ENCODE measurements at regions not wholly inside any gene's neighbourhood (a gene's known extent, or its start where the extent isn't known, plus 50 kb on each side); places are given as distances from the start of the nearest gene placed in this dataset.

- no peak for DNase-seq
These were observed 267.6 kb downstream of the IPO8 start for GRCh38 chr12:30428098-30428497.

DNA sequence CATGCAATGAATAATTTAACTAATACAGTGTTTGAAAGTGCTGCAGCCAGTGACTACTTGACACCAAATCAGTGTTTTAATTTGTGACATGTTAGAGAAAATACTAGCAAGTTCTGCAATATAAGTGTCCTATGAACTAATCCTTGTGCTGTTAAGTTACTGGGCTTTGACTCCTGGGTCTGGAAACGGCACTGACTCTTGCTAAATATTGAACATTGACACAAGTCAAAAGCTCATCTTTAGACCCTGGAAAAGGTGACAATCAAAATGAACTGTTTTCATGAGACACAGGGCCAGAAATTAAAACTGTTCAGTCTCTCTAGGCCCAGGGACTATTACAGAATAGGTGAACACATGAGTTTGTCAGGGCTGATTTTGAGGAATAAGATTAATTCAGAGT lies 268.1 kb downstream of the IPO8 start:
- DNase-seq, result no peak

DNA sequence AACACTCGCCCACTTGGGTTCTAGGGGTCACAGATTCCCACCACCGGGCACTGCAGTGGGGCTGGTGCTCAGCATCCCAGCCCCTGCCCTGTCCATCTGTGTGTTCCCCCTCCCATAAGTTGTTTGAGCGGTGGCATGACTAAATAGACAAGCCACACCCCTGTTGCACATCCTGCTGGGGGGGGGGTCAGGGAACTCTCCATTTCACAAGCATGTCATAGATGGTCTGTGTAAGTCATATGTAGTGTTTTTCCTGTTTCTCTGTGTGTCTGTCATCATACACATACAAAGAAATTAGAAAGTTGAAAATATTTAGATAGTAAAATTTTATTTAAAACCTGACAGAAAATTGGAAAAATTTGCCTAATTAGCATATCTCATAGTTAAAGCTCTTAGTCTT lies 270.2 kb downstream of the IPO8 start:
- no peak for DNase-seq

GRCh38 chr12:30423330-30423729 lies 272.3 kb downstream of the IPO8 start:
- no peak for DNase-seq

DNA sequence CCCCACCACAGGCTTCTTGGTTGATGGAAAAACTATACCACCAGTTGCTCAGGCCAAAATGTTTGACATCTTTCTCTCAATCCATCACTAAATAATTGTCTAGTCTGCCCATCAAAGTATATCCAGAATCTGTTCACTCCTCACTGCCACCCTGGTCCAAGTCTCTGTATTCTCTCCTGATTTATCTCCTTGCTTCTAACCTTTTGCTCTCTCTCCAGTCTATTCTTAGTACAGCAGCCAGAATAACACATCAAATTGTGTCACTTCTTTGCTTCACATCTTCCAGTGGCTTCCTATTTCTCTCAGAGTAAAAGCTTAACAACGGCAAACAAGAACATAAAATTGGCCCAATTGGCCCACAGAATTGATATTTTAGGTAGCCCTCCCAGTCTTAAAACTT lies 272.8 kb downstream of the IPO8 start:
- DNase-seq, result no peak

DNA sequence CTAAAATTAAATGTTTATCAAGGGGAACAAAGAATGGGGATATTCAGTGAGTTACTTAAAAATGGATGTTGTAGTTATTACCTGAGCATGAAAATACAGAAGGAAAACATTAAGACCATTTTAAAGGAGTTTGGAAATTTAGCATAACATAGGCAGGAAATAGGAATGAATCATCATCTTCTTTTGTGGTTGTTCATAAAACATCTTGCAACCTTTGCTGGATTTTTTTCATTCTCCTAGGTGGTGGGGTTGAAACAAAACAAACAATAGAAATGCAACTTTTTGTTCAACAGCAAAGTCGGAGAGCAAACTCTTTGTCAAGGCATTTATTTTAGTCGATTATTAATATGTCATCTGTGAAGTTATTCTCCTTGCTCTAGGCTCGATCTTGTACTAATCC lies 275.1 kb downstream of the IPO8 start:
- DNase-seq, result no peak

- no peak for DNase-seq
These were observed 277.9 kb downstream of the IPO8 start for GRCh38 chr12:30417697-30418231.

DNA sequence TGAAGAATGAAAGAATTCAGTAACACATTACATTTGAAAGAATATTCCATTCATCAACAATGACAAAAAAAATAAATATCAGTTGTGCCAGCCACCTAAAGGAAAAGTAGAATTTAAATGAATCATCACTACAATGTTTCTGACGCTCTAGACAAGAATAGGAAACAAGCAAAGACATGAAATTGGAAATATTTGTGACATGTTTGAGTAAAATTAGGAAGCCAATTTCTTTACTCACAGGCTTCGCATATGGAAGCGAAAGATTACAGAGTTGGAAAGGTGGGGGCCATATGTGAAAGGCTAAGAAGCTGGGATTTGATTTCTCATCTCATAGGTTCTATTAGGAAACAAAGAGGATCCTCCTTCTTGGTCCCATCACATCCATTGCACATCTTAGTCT lies 279.0 kb downstream of the IPO8 start:
- DNase-seq, result no peak

DNA sequence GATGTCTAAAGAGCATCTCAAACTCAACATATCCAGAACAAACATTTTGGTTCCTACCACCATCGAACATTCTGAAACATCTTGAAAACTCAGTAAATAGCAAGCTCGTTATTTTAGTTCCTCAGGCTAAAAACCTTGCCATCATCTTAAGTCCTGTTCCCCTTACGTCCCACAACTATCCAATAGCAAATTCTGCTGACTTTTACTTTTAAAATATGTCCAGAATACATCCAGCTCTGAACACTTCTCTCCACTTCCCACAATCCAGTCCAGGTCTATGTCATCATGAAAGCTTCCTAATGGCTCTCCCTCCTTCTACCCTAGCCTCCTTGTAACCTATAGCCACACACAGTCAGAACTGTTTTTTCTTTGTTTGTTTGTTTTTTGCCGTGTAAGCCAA lies 279.9 kb downstream of the IPO8 start:
- no peak for DNase-seq

- no peak for DNase-seq
These were observed 281.2 kb downstream of the IPO8 start for GRCh38 chr12:30414507-30414906.

GRCh38 chr12:30400349-30400748 lies 295.3 kb downstream of the IPO8 start:
- DNase-seq, result no peak

DNA sequence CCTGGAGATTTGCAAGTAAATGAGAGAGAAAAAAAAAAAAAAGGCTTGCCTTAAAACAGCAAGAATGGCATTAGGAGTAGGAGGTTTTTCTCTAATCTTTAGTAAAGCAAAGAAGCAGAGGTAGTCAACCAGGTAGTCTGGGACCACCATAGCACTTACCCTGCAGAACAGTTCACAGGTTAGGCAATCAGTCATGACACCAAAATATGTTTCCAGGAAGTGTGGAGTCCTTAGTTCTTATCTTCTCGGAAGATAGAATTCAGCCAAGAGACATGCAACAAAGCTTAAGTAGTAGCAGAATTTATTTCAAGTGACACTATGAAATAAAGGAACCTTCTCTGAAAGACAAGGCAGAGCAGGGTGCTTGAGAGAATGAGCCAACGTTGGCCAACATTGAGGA lies 295.8 kb downstream of the IPO8 start:
- no peak for DNase-seq

DNA sequence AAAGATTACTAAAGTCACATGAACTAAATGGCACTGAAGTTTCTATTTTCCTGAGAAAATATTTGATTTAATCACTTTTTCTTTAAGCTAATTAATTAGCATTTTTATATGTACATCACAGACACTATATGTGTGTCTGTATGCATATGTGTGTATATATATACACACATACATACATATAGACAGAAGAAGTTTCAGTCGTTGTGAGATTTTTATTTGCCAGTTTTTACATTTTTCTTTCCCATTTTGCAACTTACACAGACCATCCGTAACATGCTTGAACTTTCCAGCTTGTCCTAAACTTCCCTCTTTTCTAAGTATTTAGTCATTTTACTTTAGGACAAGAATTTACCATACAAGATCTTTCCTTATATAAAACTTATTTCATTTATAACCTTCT lies 299.1 kb downstream of the IPO8 start:
- no peak for DNase-seq

DNA sequence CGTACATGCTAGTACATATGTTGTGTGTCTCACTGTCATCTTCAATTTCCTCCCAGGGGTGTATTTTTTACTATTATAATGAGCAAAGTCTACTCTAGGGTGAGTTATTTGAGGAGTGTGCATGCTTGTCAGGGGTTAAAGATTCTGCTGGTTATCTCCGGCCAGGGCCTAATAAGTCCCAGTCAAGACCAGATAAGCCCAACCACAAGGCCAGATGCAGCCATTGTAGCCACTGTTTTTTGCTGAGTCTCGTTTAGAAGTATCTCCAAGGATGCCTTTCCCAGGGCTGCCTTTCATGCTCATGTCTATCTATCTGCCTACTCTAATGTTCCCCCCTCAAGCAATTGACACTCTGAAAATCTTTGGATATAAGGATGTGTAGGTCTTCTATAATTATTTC lies 300.5 kb downstream of the IPO8 start:
- no peak for DNase-seq

GRCh38 chr12:30391766-30392366 lies 303.8 kb downstream of the IPO8 start:
- no peak for DNase-seq

DNA sequence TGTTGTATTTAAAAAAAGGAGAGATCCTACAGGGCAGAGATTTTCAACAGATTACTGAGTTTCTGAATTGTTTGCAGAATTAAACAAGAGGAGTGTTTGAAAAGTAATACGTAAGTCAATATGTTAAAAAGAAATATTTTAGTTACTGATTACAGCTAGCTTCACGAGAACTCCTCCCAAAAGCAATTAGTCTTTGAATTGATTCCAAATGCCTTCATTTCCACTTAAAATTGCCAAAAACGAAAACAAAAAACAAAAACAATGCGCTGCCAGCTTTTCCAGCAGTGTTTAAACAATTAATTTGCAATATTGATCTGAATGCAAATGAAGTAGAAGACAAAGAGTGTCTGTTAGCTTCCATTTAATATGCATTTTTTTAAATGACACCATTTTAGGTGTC lies 310.0 kb downstream of the IPO8 start:
- DNase-seq, result no peak

DNA sequence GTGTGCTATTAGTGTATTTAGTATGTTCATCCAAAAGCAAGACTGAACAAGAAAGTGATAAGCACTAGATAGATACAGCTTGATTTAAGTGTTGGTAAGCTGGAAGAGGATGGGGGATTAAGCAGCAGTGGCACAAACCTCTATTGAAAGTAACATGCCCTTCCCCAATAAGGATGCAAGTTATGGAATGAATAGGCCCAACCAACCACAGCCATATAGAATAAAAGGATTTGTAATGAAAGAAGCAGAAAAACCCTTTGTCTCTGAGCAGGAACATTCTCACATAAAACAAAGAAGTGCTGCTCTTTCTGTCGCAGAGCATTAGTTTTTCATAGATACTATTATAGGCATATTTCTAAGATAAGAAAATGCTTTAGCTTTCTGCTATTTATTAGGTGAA lies 310.7 kb downstream of the IPO8 start:
- no peak for DNase-seq

GRCh38 chr12:30378307-30378706 lies 317.4 kb downstream of the IPO8 start:
- DNase-seq, result no peak

DNA sequence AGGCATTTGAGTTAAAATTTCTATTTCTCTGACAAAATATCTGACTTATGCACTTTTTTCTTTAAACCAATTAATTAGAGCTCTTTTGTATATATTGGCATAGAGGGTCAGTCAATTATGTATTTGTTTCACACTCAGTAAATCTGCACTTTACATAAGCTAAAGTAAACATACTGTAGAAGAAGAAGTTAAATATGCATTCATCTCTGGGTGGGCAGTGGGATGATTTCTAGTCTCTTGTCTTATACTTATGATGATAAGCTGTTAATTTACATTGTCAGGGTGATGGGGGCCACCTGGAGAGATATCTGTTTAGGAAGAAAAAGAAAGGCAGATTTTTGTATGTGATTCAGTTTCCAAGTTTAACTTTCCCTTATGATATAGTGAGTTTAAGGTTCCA lies 330.8 kb downstream of the IPO8 start:
- DNase-seq, result no peak

- DNase-seq, result no peak
These were observed 334.5 kb downstream of the IPO8 start for GRCh38 chr12:30361145-30361544.

DNA sequence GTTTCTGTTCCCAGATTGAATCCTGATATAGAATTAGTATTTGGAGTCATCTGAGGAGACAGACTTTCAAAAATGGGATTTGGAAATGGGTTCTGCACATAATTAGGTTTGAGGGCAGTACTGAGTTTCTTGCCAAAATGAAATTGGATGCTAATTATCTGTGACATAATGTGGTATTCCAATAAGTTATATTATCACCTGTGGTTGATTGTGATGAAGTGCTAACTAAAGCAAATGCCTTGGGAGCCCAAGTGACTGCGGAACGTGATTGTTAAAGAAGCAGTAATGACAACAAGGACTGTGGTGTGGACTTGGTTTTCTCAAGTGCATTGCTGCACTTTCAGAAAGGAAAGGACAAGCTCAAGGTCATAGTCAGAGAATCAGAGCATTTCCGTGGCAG lies 337.0 kb downstream of the IPO8 start:
- no peak for DNase-seq

DNA sequence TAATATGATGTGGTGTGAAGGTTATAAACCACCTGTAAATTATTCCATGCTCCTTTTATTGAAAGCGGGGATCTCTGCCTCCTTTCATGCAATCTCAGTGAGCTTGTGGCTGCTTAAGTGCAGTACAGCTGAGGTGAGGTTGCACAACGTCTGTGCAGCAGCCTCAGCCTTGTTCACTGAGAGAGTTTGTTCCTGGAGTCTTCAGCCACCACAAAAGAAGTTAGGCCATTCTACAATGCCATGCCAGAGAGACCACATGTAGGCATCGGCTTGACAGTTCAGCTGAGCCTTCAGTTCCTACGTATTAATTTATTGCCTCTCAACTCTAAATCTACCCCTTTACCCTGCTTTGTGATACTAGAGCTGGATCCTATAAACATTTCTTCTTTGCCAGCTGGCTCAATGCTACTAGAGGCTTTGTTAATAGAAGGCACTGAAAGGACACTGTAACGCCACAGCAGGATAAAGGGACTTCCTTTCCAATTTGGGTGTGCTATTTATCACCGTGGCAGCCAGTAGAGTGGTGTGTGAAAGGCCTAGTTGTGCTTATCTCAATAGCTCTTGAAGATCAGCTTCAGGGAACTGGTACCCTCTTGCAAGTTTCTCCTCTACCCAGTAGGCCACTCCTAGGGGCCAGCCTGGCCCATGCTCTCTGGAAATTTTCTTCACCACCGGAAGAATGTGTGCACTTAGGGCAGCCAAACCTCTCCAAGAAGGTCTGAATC lies 337.7 kb downstream of the IPO8 start:
- no peak for DNase-seq

DNA sequence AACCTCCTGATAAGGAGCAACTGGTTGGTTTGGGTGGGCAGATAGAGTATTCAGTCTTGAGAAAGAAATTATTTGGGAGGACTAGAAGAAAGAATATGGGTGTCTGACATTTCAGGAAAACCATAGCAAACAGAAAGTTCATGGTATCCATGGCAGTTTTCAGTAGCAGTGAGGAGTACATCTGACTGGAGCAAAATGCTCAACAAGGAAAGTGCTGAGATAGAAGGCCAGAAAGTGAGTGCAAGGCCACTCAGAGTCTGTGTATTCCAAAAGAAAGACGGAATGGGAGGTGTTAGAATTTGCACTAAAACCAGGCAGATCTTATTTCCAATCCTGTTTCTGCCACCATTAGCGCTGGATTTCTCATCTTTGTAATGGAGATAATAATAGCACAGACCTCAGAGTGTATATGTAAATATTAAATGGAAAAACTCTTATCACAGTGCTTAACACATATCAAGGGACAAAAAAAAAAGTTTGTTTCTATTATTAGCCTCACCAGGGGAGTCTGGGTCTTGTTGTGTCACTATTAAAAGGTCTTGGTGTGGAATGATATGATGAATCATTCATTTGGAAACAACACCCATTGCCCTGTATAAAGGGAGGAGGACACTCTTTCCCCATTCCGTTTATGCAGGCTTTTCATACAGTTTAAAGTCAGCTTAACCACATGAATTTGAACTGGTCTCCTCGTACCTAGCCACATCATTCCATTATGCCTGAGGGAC lies 349.8 kb downstream of the IPO8 start:
- no peak for DNase-seq

- DNase-seq, result no peak
These were observed 365.1 kb downstream of the IPO8 start for GRCh38 chr12:30330565-30330964.

Data from stimulated activated CD8-positive, alpha-beta memory T cell treated with anti-CD3 and anti-CD28 coated beads, Interleukin-4, amount 100 ng/mL, for 48 hours (primary cell).